ENCODE measurements at regions not wholly inside any gene's neighbourhood (a gene's known extent, or its start where the extent isn't known, plus 50 kb on each side); places are given as distances from the start of the nearest gene placed in this dataset.

DNA sequence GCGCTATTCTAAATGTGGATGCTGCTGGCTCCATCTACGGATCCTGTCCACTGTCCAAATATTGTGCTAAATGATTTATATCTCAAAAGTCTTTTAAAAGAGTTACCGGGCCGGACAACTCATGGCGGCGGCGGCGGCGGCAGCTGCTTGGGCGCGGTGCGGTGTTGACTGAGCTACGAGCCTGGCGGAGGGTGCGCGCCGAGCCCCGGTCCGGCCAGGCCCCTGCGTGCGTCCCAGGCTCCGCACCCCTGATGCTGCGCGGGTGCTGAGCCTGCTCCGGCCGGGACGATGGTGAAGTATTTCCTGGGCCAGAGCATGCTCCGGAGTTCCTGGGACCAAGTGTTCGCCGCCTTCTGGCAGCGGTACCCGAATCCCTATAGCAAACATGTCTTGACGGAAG lies 303.4 kb downstream of the CENPW start:
- TF ChIP-seq, protein P1, sequence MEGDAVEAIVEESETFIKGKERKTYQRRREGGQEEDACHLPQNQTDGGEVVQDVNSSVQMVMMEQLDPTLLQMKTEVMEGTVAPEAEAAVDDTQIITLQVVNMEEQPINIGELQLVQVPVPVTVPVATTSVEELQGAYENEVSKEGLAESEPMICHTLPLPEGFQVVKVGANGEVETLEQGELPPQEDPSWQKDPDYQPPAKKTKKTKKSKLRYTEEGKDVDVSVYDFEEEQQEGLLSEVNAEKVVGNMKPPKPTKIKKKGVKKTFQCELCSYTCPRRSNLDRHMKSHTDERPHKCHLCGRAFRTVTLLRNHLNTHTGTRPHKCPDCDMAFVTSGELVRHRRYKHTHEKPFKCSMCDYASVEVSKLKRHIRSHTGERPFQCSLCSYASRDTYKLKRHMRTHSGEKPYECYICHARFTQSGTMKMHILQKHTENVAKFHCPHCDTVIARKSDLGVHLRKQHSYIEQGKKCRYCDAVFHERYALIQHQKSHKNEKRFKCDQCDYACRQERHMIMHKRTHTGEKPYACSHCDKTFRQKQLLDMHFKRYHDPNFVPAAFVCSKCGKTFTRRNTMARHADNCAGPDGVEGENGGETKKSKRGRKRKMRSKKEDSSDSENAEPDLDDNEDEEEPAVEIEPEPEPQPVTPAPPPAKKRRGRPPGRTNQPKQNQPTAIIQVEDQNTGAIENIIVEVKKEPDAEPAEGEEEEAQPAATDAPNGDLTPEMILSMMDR (IDR thresholded peaks at IDR 0.05): no peak
- no peak for TF ChIP-seq EZH2 (IDR thresholded peaks at IDR 0.05)

Measured in neural progenitor cell (in vitro differentiated cells).